GM19025 (cell line): ENCODE measurements at regions not wholly inside any gene's neighbourhood (a gene's known extent, or its start where the extent isn't known, plus 50 kb on each side); places are given as distances from the start of the nearest gene placed in this dataset.
"Not testable (repeated sequence)": the region's sequence is repeated elsewhere in the genome, so short reads cannot be mapped to it uniquely, and the experiment has no call there.

Source experiments
- ATAC-seq: cut with Tn5 transposase; IDR thresholded peaks from one replicate; pipeline ENCODE4 v1.9.1; 2021; ENCODE audit warnings: mild to moderate bottlenecking, low read depth, moderate library complexity; ENCODE audit not compliant: unreplicated experiment

- ATAC-seq = no peak
Observed at GRCh38 chr3:110944782-110945181, 126.8 kb upstream of the NECTIN3 start.

GRCh38 chr3:110946810-110947209, 124.8 kb upstream of the NECTIN3 start:
- no peak for ATAC-seq

- not testable (repeated sequence) for ATAC-seq
Observed at GRCh38 chr3:110949194-110949593, 122.4 kb upstream of the NECTIN3 start.

GRCh38 chr3:110955301-110955880, 116.2 kb upstream of the NECTIN3 start:
- ATAC-seq = no peak

GRCh38 chr3:110956081-110956480, 115.5 kb upstream of the NECTIN3 start:
- ATAC-seq = no peak

- no peak for ATAC-seq
Observed at GRCh38 chr3:110957247-110958025, 114.2 kb upstream of the NECTIN3 start.

GRCh38 chr3:110958313-110959147, 113.1 kb upstream of the NECTIN3 start:
- ATAC-seq = no peak

- no peak for ATAC-seq
Observed at GRCh38 chr3:110965976-110966375, 105.6 kb upstream of the NECTIN3 start.

- no peak for ATAC-seq
Observed at GRCh38 chr3:110966966-110967663, 104.5 kb upstream of the NECTIN3 start.

GRCh38 chr3:110968076-110968475, 103.5 kb upstream of the NECTIN3 start:
- no peak for ATAC-seq

GRCh38 chr3:110969229-110970211, 102.1 kb upstream of the NECTIN3 start:
- no peak for ATAC-seq

- ATAC-seq = no peak
Observed at GRCh38 chr3:110971010-110971601, 100.5 kb upstream of the NECTIN3 start.

GRCh38 chr3:110973263-110973895, 98.2 kb upstream of the NECTIN3 start:
- no peak for ATAC-seq

- no peak for ATAC-seq
Observed at GRCh38 chr3:110974902-110975301, 96.7 kb upstream of the NECTIN3 start.

GRCh38 chr3:110984456-110985250, 87.0 kb upstream of the NECTIN3 start:
- ATAC-seq = no peak

GRCh38 chr3:110989446-110989845, 82.2 kb upstream of the NECTIN3 start:
- ATAC-seq = no peak

- ATAC-seq = no peak
Observed at GRCh38 chr3:110995461-110996231, 76.0 kb upstream of the NECTIN3 start.
